Left lung (tissue), 4 donors: ENCODE measurements at regions not wholly inside any gene's neighbourhood (a gene's known extent, or its start where the extent isn't known, plus 50 kb on each side); places are given as distances from the start of the nearest gene placed in this dataset.
A peak's percentile ranks its signal among the peaks of the same experiment; 100 is the strongest.

ENCODE experiments used
- ATAC-seq: fragments of 200-7000 bp; cut with Tn5 transposase; one replicate; pipeline ENCODE4 v1.9.1; 2020; ENCODE audit warnings: moderate library complexity
- DNase-seq, 4 donors: peaks; one replicate each; pipeline ENCODE4 v3.0.0-alpha.2; 2013 to 2020
- H3K27ac ChIP-seq, 2 donors: fragments of 200-600 bp; sonication (generic) in 1 of 2; one replicate each; pipeline versions ENCODE4 v1.5.0 to v1.8.0; 2020 to 2021
- H3K27me3 ChIP-seq, 2 donors: fragments of 200-600 bp; sonication (generic) in 1 of 2; one replicate each; pipeline versions ENCODE4 v1.5.0 to v1.8.0; 2020 to 2021
- H3K36me3 ChIP-seq, 2 donors: fragments of 200-600 bp; sonication (generic) in 1 of 2; one replicate each; pipeline versions ENCODE4 v1.5.0 to v1.8.0; 2020 to 2021
- H3K4me1 ChIP-seq, 2 donors: fragments of 200-600 bp; one replicate each; pipeline ENCODE4 v1.8.0; 2021
- H3K4me3 ChIP-seq, 2 donors: fragments of 200-600 bp; sonication (generic) in 1 of 2; one replicate each; pipeline versions ENCODE4 v1.5.0 to v1.8.0; 2020 to 2021; ENCODE audit warnings: mild to moderate bottlenecking in 1 of 2
- H3K9me3 ChIP-seq, 2 donors: fragments of 200-600 bp; sonication (generic) in 1 of 2; one replicate each; pipeline versions ENCODE4 v1.5.0 to v1.8.0; 2020 to 2021
- intact Hi-C, 2 donors: fragments of 100-400 bp; cut with DNase I; formaldehyde crosslinking; loops; one replicate each; pipeline versions ENCODE4 v1.11.2 to v1.14.2; 2022
- TF ChIP-seq, protein P1 (sequence below), 2 donors: fragments of 200-600 bp; sonication (generic) in 1 of 2; IDR thresholded peaks; one replicate each; pipeline versions ENCODE4 v1.5.0 to v1.8.0; 2021; ENCODE audit warnings: antibody characterized with exemption in 2 of 2
- donor health status: DM: no; HTN: yes; CAD: no.
- donor health status: DM: no; HTN: no; CAD: no.

- Histone ChIP-seq H3K27me3 (no peaks in the 10 kb centered on the region), H3K36me3 (no peaks in the 10 kb centered on the region), H3K9me3 (no peaks in the 10 kb centered on the region), H3K4me1 (no peaks in the 10 kb centered on the region), H3K27ac (no peak overlapping the region), H3K4me3 (no peak overlapping the region)
- DNase-seq, result no peak
- no peak for ATAC-seq
- TF ChIP-seq, protein P1, sequence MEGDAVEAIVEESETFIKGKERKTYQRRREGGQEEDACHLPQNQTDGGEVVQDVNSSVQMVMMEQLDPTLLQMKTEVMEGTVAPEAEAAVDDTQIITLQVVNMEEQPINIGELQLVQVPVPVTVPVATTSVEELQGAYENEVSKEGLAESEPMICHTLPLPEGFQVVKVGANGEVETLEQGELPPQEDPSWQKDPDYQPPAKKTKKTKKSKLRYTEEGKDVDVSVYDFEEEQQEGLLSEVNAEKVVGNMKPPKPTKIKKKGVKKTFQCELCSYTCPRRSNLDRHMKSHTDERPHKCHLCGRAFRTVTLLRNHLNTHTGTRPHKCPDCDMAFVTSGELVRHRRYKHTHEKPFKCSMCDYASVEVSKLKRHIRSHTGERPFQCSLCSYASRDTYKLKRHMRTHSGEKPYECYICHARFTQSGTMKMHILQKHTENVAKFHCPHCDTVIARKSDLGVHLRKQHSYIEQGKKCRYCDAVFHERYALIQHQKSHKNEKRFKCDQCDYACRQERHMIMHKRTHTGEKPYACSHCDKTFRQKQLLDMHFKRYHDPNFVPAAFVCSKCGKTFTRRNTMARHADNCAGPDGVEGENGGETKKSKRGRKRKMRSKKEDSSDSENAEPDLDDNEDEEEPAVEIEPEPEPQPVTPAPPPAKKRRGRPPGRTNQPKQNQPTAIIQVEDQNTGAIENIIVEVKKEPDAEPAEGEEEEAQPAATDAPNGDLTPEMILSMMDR (IDR thresholded peaks at IDR 0.05), result no peak
- intact Hi-C loops, result no loop called here
Measured at GRCh38 chr2:16256601-16257321, 316.4 kb downstream of the MYCN start.

DNA sequence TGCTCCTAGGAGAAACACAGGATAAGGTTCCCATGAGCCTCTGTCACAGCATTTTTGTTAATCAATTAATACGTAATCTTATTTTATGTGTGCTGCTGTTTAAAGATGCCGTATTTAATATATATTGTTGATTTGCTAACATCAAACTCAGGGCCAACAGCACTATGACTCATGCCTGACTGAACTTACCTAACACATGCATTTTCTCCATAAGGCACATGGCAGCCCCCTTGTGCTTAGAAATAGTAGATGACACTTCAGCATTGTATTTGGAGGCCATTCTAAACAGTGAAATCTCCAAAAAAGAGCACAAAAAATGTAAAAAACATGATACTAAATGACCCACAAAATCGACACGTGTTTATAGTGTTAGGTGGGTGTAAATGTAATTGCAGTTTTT is 314.8 kb downstream of the MYCN start:
- Histone ChIP-seq H3K4me3 (no peak overlapping the region), H3K4me1 (no peaks in the 10 kb centered on the region), H3K27ac (no peak overlapping the region), H3K27me3 (no peaks in the 10 kb centered on the region), H3K36me3 (no peaks in the 10 kb centered on the region), H3K9me3 (no peaks in the 10 kb centered on the region)
- intact Hi-C loops, result no loop called here
- TF ChIP-seq, protein P1 (IDR thresholded peaks at IDR 0.05), result no peak
- ATAC-seq (no peak), DNase-seq (no peak)

- DNase-seq (no peak), ATAC-seq (no peak)
- H3K27ac ChIP-seq, result no peak overlapping the region
- no peaks in the 10 kb centered on the region for H3K9me3 ChIP-seq
- intact Hi-C loops, result no loop called here
- H3K27me3 ChIP-seq, result peaks cover 0 to 5% of the 10 kb centered on the region in 2 donors
- no peak overlapping the region for H3K4me3 ChIP-seq
- TF ChIP-seq, protein P1 (IDR thresholded peaks at IDR 0.05), result no peak
- H3K36me3 ChIP-seq, result no peaks in the 10 kb centered on the region
- H3K4me1 ChIP-seq, result no peaks in the 10 kb centered on the region
Measured at GRCh38 chr2:16254356-16254965, 314.1 kb downstream of the MYCN start.

- intact Hi-C loops, result no loop called here
- no peaks in the 10 kb centered on the region for H3K36me3 ChIP-seq
- no peaks in the 10 kb centered on the region for H3K9me3 ChIP-seq
- H3K4me1 ChIP-seq, result no peaks in the 10 kb centered on the region
- TF ChIP-seq, protein P1 (IDR thresholded peaks at IDR 0.05), result no peak
- DNase-seq, result no peak
- peaks cover 0 to 8% of the 10 kb centered on the region in 2 donors for H3K27me3 ChIP-seq
- no peak for ATAC-seq
- H3K27ac ChIP-seq, result no peak overlapping the region
- no peak overlapping the region for H3K4me3 ChIP-seq
Measured at GRCh38 chr2:16253291-16253690, 312.9 kb downstream of the MYCN start.

DNA sequence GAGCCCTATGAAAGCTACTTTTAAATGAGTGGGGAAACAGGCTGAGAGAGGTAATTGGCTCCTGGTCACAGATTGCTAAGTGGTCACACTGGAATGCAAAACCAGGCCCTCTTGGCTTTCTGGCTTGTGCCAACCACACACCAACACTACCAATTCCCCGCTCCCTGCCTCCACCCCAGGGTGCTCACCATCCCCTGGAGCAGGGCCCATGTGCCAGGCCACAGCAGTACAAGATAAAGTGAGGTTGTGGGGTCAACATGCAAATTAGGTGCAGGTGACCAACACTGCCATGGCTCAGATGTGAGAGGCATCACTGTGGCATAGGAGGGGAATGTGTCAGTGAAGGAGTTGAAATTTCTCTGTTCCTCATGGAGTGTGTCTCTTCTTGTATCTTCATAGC is 312.5 kb downstream of the MYCN start:
- Histone ChIP-seq H3K4me3 (no peak overlapping the region), H3K27me3 (peaks cover 0 to 8% of the 10 kb centered on the region in 2 donors), H3K36me3 (no peaks in the 10 kb centered on the region), H3K4me1 (no peaks in the 10 kb centered on the region), H3K9me3 (no peaks in the 10 kb centered on the region), H3K27ac (no peak overlapping the region)
- DNase-seq (no peak), ATAC-seq (peak; percentile 43)
- intact Hi-C loops, result no loop called here
- TF ChIP-seq, protein P1 (IDR thresholded peaks at IDR 0.05), result no peak
